Astrocyte of the hippocampus (primary cell): ENCODE measurements at regions not wholly inside any gene's neighbourhood (a gene's known extent, or its start where the extent isn't known, plus 50 kb on each side); places are given as distances from the start of the nearest gene placed in this dataset.
"Not testable (repeated sequence)": the region's sequence is repeated elsewhere in the genome, so short reads cannot be mapped to it uniquely, and the experiment has no call there.

Experiments
- DNase-seq: peaks from one replicate; pipeline ENCODE4 v3.0.0; 2011; ENCODE audit warnings: low read depth, low spot score

DNA sequence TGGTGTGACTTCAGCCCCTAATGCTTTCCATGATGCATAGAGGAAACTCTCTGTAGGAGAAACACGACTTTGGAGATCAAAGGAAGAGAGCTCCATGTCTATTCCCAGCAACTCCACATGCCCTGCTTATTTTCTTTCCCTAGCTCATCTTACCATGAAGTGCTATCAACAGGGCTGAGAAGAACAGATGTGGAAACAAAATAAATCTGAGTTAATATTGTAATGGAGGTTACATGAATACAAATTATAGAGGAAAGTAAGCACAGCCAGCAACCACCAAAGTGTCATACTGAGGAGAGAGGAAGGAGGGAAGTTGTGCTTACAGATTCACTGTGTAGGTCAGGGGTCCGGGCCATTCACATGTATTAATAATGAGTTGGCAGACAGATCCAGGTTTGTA lies 157.5 kb downstream of the RFPL4B start:
- DNase-seq = no peak

DNA sequence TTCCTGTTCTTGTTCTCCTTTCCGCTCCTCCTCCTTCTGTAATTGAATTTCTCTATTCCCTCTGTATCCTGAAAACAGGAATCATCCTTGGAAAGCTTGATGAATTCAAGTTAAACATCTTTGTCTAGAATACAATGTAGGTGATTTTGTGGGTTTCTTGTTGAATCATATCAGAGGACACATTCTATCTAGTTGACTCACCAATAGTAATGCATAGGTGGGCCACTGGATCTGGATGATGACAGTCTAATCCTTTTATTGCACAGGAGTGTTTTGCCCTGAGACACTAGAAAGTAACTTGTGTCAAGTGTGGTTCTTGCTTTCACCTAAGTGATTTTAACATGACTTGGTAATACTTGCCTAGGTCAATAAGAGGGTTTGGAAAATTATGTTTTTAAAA lies 164.3 kb downstream of the RFPL4B start:
- DNase-seq = no peak

- DNase-seq = no peak
These were observed 166.0 kb downstream of the RFPL4B start for GRCh38 chr6:112513175-112513574.

DNA sequence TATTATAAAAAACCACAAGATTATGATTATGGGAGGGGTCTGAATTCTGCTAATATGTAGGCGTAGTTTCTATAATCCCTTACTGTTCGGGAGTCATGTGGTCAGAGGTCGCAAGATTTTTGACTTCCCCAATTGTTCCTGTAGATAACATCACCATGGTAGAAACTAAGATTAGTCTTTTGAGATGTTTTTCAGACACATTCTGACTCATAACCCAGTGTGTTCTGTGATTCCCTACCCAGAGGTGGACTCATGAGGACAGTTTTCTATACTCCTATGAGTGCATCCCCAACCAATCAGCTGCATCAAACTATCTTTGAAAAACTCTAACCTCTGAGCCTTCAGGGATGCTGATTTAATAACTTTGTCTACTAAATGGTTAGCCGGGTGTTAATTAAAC lies 175.5 kb downstream of the RFPL4B start:
- DNase-seq = no peak

DNA sequence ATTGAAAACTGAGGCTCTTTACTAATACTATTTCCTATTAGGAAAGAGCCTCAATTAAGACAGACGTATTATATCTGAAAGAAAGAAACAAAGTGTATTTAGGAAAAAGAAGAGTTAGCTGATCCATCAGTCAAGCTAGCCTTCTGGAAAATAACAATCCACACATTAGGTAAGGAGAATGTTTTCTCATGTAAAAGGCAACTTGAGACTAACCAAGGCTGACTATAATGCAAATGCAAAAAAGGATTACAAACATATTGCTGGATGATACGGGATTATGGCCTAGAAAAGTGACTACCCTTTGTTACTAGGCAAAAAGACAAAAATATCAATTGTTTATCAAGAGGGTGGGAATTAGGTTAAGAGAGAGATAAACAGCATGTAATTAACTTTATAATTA lies 176.9 kb downstream of the RFPL4B start:
- no peak for DNase-seq

GRCh38 chr6:112525749-112526148 lies 178.6 kb downstream of the RFPL4B start:
- no peak for DNase-seq

GRCh38 chr6:112526594-112526993 lies 179.5 kb downstream of the RFPL4B start:
- no peak for DNase-seq

DNA sequence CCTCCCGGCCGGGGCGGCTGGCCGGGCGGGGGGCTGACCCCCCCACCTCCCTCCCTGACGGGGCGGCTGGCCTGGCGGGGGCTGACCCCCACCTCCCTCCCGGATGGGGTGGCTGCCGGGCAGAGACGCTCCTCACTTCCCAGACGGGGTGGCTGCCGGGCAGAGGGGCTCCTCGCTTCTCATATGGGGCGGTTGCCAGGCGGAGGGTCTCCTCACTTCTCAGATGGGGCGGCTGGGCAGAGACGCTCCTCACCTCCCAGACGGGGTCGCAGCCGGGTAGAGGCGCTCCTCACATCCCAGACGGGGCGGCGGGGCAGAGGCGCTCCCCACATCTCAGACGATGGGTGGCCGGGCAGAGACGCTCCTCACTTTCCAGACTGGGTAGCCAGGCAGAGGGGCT lies 181.2 kb downstream of the RFPL4B start:
- DNase-seq = not testable (repeated sequence)

GRCh38 chr6:112535816-112536215 lies 188.7 kb downstream of the RFPL4B start:
- DNase-seq = no peak

GRCh38 chr6:112539355-112539754 lies 192.2 kb downstream of the RFPL4B start:
- no peak for DNase-seq

GRCh38 chr6:112541847-112542246 lies 194.7 kb downstream of the RFPL4B start:
- not testable (repeated sequence) for DNase-seq

GRCh38 chr6:112547321-112548085 lies 200.4 kb downstream of the RFPL4B start:
- not testable (repeated sequence) for DNase-seq

DNA sequence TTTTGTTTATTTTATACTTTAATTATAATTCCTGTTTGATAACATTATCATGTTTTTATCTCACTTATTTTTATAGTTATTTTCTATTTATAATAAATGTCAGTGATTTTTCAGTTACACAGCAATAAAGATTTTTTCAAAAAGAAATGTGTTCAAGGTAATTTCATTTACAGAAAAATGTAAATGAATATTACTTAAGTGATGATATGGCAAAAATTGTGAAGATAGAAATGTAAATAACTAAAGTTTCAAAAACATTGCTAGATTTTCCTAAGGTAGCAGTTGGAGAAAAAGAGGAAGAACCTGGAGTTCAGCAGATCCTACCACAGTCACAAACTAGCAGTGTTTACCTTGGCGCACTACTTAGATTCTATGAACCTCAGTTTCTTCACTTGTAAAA lies 202.6 kb downstream of the RFPL4B start:
- no peak for DNase-seq

DNA sequence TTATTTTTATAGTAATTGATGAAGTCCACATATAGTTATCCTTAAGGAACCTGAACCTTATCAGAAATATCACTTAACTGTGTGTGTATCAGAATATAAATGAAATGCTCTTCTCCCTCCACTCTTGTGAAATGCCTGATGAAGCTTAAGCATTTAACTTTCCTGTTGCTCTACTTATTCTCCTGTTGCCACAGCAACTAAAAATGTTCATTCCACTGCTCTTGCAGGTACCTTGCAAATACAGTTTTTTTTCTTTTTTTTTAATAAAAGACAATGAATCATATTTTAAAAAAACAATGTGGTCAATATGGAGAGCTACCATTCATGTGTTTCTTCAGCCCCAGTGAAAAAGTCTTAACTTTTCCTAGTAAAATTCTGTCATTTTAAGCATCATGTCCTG lies 210.3 kb downstream of the RFPL4B start:
- no peak for DNase-seq

DNA sequence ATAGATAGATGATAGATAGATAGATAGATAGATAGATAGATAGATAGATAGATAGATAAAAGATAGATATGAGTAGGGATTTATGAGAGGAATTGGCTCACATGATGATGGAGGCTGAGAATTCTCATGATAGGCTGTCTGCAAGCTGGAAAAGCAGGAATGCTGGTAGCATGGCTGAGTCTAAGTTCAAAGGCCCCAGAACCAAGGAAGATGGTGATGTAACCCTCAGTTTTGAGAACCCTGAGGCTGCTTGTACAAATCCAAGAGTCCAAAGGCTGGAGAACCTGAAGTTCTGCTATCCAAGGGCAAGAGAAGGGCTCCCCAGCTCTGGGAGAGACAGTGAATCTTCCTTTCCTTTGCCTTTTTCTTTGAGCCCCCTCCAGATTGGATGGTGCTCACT lies 210.8 kb downstream of the RFPL4B start:
- no peak for DNase-seq

DNA sequence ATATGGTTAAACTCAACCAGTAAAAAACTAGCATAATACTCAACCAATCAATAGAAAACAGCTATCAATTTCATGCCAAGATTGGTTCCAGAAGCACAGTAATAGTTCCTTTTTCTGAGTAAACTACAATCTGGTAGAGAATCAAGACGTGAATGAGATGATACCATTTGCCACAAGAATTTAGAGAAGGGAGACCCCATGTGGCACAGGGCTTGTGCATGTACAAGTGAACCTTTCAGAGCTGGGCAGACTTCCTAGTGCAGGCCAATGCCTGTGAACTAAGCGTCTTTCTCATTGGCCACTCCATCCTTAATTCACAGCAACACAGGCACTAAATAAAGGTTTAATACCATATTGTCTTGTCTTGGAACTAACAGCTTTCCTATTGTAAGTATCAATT lies 213.5 kb downstream of the RFPL4B start:
- DNase-seq = no peak

- DNase-seq = peak; percentile 60
These were observed 215.4 kb downstream of the RFPL4B start for GRCh38 chr6:112562301-112563231.

DNA sequence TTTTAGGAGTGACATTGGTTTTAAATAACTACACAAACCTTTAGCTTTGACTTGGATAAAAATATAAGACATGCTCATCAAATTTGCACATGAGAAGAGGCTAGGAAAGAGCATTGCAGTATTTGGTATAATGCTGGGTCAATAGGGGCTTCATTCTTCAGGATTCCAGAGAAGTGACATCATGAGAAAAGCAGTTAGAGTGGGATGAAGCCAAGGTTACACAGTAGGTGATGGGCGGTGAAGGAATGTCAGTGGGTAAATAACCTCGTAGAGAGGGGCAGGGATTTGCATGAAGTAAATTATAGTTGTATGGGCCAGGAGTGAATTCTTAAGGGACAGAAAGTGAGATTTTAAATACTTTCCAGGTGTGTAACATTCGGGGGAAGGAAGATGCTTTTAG lies 216.2 kb downstream of the RFPL4B start:
- DNase-seq = peak; percentile 93

GRCh38 chr6:112568066-112568465 lies 220.9 kb downstream of the RFPL4B start:
- DNase-seq = no peak

DNA sequence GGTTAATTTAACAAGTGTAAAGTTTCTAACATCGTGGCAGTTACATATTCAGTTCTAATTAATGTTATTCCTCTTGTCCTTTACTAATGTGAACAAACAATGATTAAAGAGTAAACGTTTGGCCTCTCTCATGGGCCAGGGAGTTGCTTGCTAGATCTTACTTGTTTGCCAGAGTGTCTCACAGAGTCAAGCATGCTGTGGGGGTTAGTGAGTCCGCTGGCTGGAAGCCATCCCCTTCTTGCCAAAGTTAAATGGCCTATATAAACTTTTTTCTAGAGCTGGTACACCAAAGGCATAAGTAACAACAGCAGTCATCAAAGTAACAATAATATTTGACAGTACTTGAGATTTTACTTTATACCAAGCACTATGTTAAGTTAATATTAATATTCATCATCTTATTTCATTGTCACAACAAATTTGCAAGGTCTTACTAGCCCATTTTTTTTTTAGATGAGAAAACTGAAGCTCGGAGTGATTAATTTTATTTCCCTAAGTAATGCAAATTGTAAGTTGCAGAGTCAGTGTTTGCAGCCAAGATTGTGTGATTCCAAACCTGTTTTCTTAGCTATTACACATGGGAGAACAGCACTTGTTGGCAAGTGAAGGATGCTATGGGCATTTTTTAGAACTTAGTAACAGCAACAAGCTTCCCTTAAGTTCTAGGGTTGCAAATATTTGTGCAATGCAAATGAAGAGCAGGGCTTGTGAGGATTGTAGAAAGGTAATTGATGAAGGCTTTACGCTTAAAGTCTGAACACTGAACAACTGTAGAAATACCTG lies 224.5 kb downstream of the RFPL4B start:
- DNase-seq = peak; percentile 88

- DNase-seq = no peak
These were observed 227.1 kb downstream of the RFPL4B start for GRCh38 chr6:112574190-112574589.

DNA sequence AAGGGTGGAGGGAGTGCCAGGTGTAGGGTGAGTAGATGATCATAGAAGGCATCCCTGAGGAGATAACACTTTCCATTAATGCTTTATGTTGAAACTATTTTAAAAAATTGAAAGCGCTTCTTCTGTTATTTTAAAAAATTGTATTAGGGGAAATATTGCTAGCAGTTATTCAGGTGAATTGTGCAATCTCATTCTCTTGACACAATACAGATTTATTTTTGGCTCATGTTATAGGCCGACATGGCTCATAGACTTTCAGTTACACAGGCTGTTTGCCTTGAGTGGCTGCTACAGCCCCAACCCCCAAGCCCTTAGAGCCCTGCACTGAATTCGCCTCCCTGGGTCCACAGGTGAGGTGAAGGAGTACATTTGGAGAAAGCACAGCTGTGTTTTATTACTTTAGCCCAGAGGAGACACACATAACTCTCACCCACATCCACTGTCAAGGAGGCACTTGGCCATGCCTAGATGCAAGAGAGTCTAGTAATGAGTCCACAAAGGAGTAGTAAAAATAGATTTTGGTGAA lies 228.2 kb downstream of the RFPL4B start:
- no peak for DNase-seq
